Gastroesophageal sphincter (tissue), 3 donors: ENCODE measurements at regions not wholly inside any gene's neighbourhood (a gene's known extent, or its start where the extent isn't known, plus 50 kb on each side); places are given as distances from the start of the nearest gene placed in this dataset.

Source experiments
- CTCF ChIP-seq, 4 experiments: fragments of 200-600 bp in 2 of 4; fragments of 450-650 bp in 2 of 4; sonication (generic) in 1 of 4; IDR thresholded peaks; one replicate each; pipeline ENCODE4 v1.5.1; 2017 to 2019; ENCODE audit warnings: antibody characterized with exemption in 4 of 4, mild to moderate bottlenecking in 2 of 4, moderate library complexity in 2 of 4
- POLR2A ChIP-seq, 2 donors: fragments of 450-650 bp; IDR thresholded peaks; one replicate each; pipeline ENCODE4 v1.6.1; 2017; ENCODE audit warnings: antibody characterized with exemption in 2 of 2, mild to moderate bottlenecking in 2 of 2, moderate library complexity in 1 of 2

GRCh38 chr7:46929359-46929758, 652.6 kb downstream of the TNS3 start:
- no peak for TF ChIP-seq CTCF (IDR thresholded peaks at IDR 0.05)
- no peak for TF ChIP-seq POLR2A (IDR thresholded peaks at IDR 0.05)
